ENCODE measurements at regions not wholly inside any gene's neighbourhood (a gene's known extent, or its start where the extent isn't known, plus 50 kb on each side); places are given as distances from the start of the nearest gene placed in this dataset.
"Not testable (repeated sequence)": the region's sequence is repeated elsewhere in the genome, so short reads cannot be mapped to it uniquely, and the experiment has no call there.

- DNase-seq, result no peak
- ChIA-PET CTCF (no interaction called here), POLR2A (no interaction called here)
- no peaks in the 10 kb centered on the region for H3K36me3 Mint-ChIP-seq (ENCODE audit: low read depth)
- no peaks in the 10 kb centered on the region for H3K27me3 Mint-ChIP-seq
- H3K4me1 Mint-ChIP-seq, result no peaks in the 10 kb centered on the region
- H3K9me3 Mint-ChIP-seq, result no peaks in the 10 kb centered on the region
- no peak overlapping the region for H3K4me3 Mint-ChIP-seq
- H3K27ac Mint-ChIP-seq, result no peak overlapping the region
These were observed 417.1 kb downstream of the TAFA4 start for GRCh38 chr3:68515237-68515636.

GRCh38 chr3:68504201-68504600 is 428.1 kb downstream of the TAFA4 start:
- POLR2A ChIA-PET, result no interaction called here
- H3K27ac Mint-ChIP-seq, result no peak overlapping the region

GRCh38 chr3:68485845-68486244 is 446.5 kb downstream of the TAFA4 start:
- H3K27ac Mint-ChIP-seq; H3K4me3 Mint-ChIP-seq; DNase-seq; H3K36me3 Mint-ChIP-seq (ENCODE audit: low read depth); H3K4me1 Mint-ChIP-seq; POLR2A ChIA-PET; H3K27me3 Mint-ChIP-seq; CTCF ChIA-PET; H3K9me3 Mint-ChIP-seq: not testable (repeated sequence)

More at GRCh38 chr3:68504201-68504600, 428.1 kb downstream of the TAFA4 start:
- no peaks in the 10 kb centered on the region for H3K4me1 Mint-ChIP-seq
- DNase-seq, result no peak
- no peak overlapping the region for H3K4me3 Mint-ChIP-seq
- CTCF ChIA-PET, result no interaction called here
- peaks cover 9% of the 10 kb centered on the region for H3K9me3 Mint-ChIP-seq
- H3K36me3 Mint-ChIP-seq (ENCODE audit: low read depth), result no peaks in the 10 kb centered on the region
- H3K27me3 Mint-ChIP-seq, result no peaks in the 10 kb centered on the region

- POLR2A ChIA-PET, result no interaction called here
- Mint-ChIP-seq H3K4me3 (no peak overlapping the region), H3K27me3 (no peaks in the 10 kb centered on the region), H3K4me1 (no peaks in the 10 kb centered on the region), H3K27ac (no peak overlapping the region), H3K9me3 (no peaks in the 10 kb centered on the region), H3K36me3 (ENCODE audit: low read depth) (no peaks in the 10 kb centered on the region)
- CTCF ChIA-PET, result no interaction called here
- no peak for DNase-seq
These were observed 447.3 kb downstream of the TAFA4 start for GRCh38 chr3:68485051-68485450.

- ChIA-PET CTCF (no interaction called here), POLR2A (no interaction called here)
- DNase-seq, result no peak
- H3K4me3 Mint-ChIP-seq, result no peak overlapping the region
- no peak overlapping the region for H3K27ac Mint-ChIP-seq
- no peaks in the 10 kb centered on the region for H3K9me3 Mint-ChIP-seq
- no peaks in the 10 kb centered on the region for H3K27me3 Mint-ChIP-seq
- no peaks in the 10 kb centered on the region for H3K4me1 Mint-ChIP-seq
- no peaks in the 10 kb centered on the region for H3K36me3 Mint-ChIP-seq (ENCODE audit: low read depth)
These were observed 448.7 kb downstream of the TAFA4 start for GRCh38 chr3:68483601-68484000.

- Mint-ChIP-seq H3K4me3 (no peak overlapping the region), H3K27me3 (no peaks in the 10 kb centered on the region), H3K9me3 (no peaks in the 10 kb centered on the region), H3K36me3 (ENCODE audit: low read depth) (no peaks in the 10 kb centered on the region), H3K27ac (no peak overlapping the region), H3K4me1 (no peaks in the 10 kb centered on the region)
- CTCF ChIA-PET, result no interaction called here
- DNase-seq, result no peak
- POLR2A ChIA-PET, result no interaction called here
These were observed 449.3 kb downstream of the TAFA4 start for GRCh38 chr3:68483041-68483440.

- H3K9me3 Mint-ChIP-seq, result no peaks in the 10 kb centered on the region
- H3K27ac Mint-ChIP-seq, result no peak overlapping the region
- no peaks in the 10 kb centered on the region for H3K4me1 Mint-ChIP-seq
- H3K27me3 Mint-ChIP-seq, result no peaks in the 10 kb centered on the region
- ChIA-PET CTCF (no interaction called here), POLR2A (no interaction called here)
- no peaks in the 10 kb centered on the region for H3K36me3 Mint-ChIP-seq (ENCODE audit: low read depth)
- H3K4me3 Mint-ChIP-seq, result no peak overlapping the region
- DNase-seq, result no peak
These were observed 449.8 kb downstream of the TAFA4 start for GRCh38 chr3:68482565-68482964.

GRCh38 chr3:68479779-68480178 is 452.6 kb downstream of the TAFA4 start:
- Mint-ChIP-seq H3K4me3 (no peak overlapping the region), H3K36me3 (ENCODE audit: low read depth) (no peaks in the 10 kb centered on the region), H3K27me3 (no peaks in the 10 kb centered on the region), H3K27ac (no peak overlapping the region), H3K4me1 (no peaks in the 10 kb centered on the region), H3K9me3 (no peaks in the 10 kb centered on the region)
- no peak for DNase-seq
- POLR2A ChIA-PET, result no interaction called here
- CTCF ChIA-PET, result no interaction called here

- no peaks in the 10 kb centered on the region for H3K4me1 Mint-ChIP-seq
- H3K4me3 Mint-ChIP-seq, result no peak overlapping the region
- H3K36me3 Mint-ChIP-seq (ENCODE audit: low read depth), result no peaks in the 10 kb centered on the region
- DNase-seq, result no peak
- ChIA-PET CTCF (no interaction called here), POLR2A (no interaction called here)
- H3K27me3 Mint-ChIP-seq, result no peaks in the 10 kb centered on the region
- no peaks in the 10 kb centered on the region for H3K9me3 Mint-ChIP-seq
- H3K27ac Mint-ChIP-seq, result no peak overlapping the region
These were observed 463.5 kb downstream of the TAFA4 start for GRCh38 chr3:68468695-68469375.

GRCh38 chr3:68467465-68467864 is 464.9 kb downstream of the TAFA4 start:
- Mint-ChIP-seq H3K4me1 (no peaks in the 10 kb centered on the region), H3K4me3 (no peak overlapping the region), H3K9me3 (no peaks in the 10 kb centered on the region), H3K27me3 (no peaks in the 10 kb centered on the region), H3K36me3 (ENCODE audit: low read depth) (no peaks in the 10 kb centered on the region), H3K27ac (no peak overlapping the region)
- DNase-seq, result no peak
- ChIA-PET CTCF (no interaction called here), POLR2A (no interaction called here)

- H3K27me3 Mint-ChIP-seq, result no peaks in the 10 kb centered on the region
- H3K9me3 Mint-ChIP-seq, result peaks cover 7% of the 10 kb centered on the region
- ChIA-PET CTCF (no interaction called here), POLR2A (no interaction called here)
- no peak overlapping the region for H3K4me3 Mint-ChIP-seq
- no peaks in the 10 kb centered on the region for H3K36me3 Mint-ChIP-seq (ENCODE audit: low read depth)
- no peak for DNase-seq
- no peaks in the 10 kb centered on the region for H3K4me1 Mint-ChIP-seq
- H3K27ac Mint-ChIP-seq, result no peak overlapping the region
These were observed 473.8 kb downstream of the TAFA4 start for GRCh38 chr3:68458581-68458980.

GRCh38 chr3:68448510-68449383 is 483.6 kb downstream of the TAFA4 start:
- ChIA-PET POLR2A (no interaction called here), CTCF (no interaction called here)
- Mint-ChIP-seq H3K27me3 (no peaks in the 10 kb centered on the region), H3K4me3 (no peak overlapping the region), H3K4me1 (no peaks in the 10 kb centered on the region), H3K36me3 (ENCODE audit: low read depth) (no peaks in the 10 kb centered on the region), H3K9me3 (peaks cover 2% of the 10 kb centered on the region), H3K27ac (no peak overlapping the region)
- DNase-seq, result no peak

- ChIA-PET POLR2A (no interaction called here), CTCF (no interaction called here)
- no peaks in the 10 kb centered on the region for H3K36me3 Mint-ChIP-seq (ENCODE audit: low read depth)
- no peak overlapping the region for H3K4me3 Mint-ChIP-seq
- no peaks in the 10 kb centered on the region for H3K27me3 Mint-ChIP-seq
- H3K9me3 Mint-ChIP-seq, result peaks cover 3% of the 10 kb centered on the region
- DNase-seq, result no peak
- no peak overlapping the region for H3K27ac Mint-ChIP-seq
- no peaks in the 10 kb centered on the region for H3K4me1 Mint-ChIP-seq
These were observed 484.5 kb downstream of the TAFA4 start for GRCh38 chr3:68447885-68448284.

GRCh38 chr3:68441054-68441453 is 491.3 kb downstream of the TAFA4 start:
- Mint-ChIP-seq H3K27ac (no peak overlapping the region), H3K4me3 (no peak overlapping the region), H3K36me3 (ENCODE audit: low read depth) (no peaks in the 10 kb centered on the region), H3K27me3 (no peaks in the 10 kb centered on the region), H3K4me1 (no peaks in the 10 kb centered on the region), H3K9me3 (peaks cover 4% of the 10 kb centered on the region)
- ChIA-PET CTCF (no interaction called here), POLR2A (no interaction called here)
- DNase-seq, result no peak

All from activated CD4-positive, alpha-beta memory T cell treated with anti-CD3 and anti-CD28 coated beads, Interleukin-2, amount 10 ng/mL, durations not matched to agents 7 days and 5 days (primary cell).